Nephron (organoid): ENCODE measurements at regions not wholly inside any gene's neighbourhood (a gene's known extent, or its start where the extent isn't known, plus 50 kb on each side); places are given as distances from the start of the nearest gene placed in this dataset.

ENCODE experiments used
- H3K27ac Mint-ChIP-seq, 3 experiments: 2 replicates each; pipeline ENCODE4 v1.8.0; 2020; ENCODE audit warnings: mixed read lengths in 3 of 3, mild to moderate bottlenecking in 2 of 3, moderate library complexity in 1 of 3
- H3K27me3 Mint-ChIP-seq: 2 replicates; pipeline ENCODE4 v1.8.0; 2021; ENCODE audit warnings: low read depth, mild to moderate bottlenecking, moderate library complexity, mixed read lengths
- H3K36me3 Mint-ChIP-seq: 2 replicates; pipeline ENCODE4 v1.8.0; 2020; ENCODE audit warnings: low read depth, mixed read lengths
- H3K4me1 Mint-ChIP-seq: 2 replicates; pipeline ENCODE4 v1.8.0; 2020; ENCODE audit warnings: mixed read lengths
- H3K4me3 Mint-ChIP-seq, 3 experiments: 2 replicates each; pipeline ENCODE4 v1.8.0; 2020; ENCODE audit warnings: mild to moderate bottlenecking in 3 of 3, mixed read lengths in 3 of 3, moderate library complexity in 2 of 3
- H3K9me3 Mint-ChIP-seq: 2 replicates; pipeline ENCODE4 v1.8.0; 2020; ENCODE audit warnings: mixed read lengths
- TF ChIP-seq, protein P1 (sequence below), 3 experiments: fragments of 200-600 bp; sonication (generic); IDR thresholded peaks; one replicate each; pipeline ENCODE4 v1.5.0; 2021; ENCODE audit warnings: antibody characterized with exemption in 3 of 3; ENCODE audit not compliant: unreplicated experiment in 3 of 3

DNA sequence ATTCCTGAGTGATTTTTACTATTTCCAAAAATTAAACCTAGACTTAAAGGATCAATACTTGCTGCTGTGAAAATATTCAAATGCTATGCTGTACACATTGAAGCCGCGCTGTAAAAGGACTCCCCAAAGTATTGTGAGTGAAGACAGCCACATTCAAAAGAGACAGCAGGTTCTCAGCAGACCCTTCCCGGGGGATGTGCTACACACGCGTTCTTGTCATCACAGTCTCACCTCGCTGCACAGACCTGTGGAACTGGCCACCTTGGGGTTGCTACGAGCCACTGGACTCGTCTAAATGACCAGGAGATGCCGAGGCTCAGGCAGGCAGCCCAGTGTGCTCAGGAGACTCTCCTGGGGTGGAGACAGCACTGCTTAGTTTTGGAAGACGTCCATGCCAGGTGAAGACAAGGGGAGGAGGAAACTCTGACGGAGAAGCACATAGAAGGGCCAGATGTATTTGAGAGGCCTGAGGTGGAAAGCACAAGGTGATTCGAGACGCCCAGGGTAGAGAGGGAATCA lies 367.7 kb upstream of the SHH start:
- H3K27me3 Mint-ChIP-seq = peaks cover 17% of the 10 kb centered on the region
- no peaks in the 10 kb centered on the region for H3K36me3 Mint-ChIP-seq
- TF ChIP-seq, protein P1, sequence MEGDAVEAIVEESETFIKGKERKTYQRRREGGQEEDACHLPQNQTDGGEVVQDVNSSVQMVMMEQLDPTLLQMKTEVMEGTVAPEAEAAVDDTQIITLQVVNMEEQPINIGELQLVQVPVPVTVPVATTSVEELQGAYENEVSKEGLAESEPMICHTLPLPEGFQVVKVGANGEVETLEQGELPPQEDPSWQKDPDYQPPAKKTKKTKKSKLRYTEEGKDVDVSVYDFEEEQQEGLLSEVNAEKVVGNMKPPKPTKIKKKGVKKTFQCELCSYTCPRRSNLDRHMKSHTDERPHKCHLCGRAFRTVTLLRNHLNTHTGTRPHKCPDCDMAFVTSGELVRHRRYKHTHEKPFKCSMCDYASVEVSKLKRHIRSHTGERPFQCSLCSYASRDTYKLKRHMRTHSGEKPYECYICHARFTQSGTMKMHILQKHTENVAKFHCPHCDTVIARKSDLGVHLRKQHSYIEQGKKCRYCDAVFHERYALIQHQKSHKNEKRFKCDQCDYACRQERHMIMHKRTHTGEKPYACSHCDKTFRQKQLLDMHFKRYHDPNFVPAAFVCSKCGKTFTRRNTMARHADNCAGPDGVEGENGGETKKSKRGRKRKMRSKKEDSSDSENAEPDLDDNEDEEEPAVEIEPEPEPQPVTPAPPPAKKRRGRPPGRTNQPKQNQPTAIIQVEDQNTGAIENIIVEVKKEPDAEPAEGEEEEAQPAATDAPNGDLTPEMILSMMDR (IDR thresholded peaks at IDR 0.05; ENCODE audit: unreplicated experiment in 3 of 3) = no peak
- H3K27ac Mint-ChIP-seq = no peak overlapping the region
- peaks cover 11% of the 10 kb centered on the region for H3K9me3 Mint-ChIP-seq
- no peaks in the 10 kb centered on the region for H3K4me1 Mint-ChIP-seq
- no peak overlapping the region for H3K4me3 Mint-ChIP-seq

DNA sequence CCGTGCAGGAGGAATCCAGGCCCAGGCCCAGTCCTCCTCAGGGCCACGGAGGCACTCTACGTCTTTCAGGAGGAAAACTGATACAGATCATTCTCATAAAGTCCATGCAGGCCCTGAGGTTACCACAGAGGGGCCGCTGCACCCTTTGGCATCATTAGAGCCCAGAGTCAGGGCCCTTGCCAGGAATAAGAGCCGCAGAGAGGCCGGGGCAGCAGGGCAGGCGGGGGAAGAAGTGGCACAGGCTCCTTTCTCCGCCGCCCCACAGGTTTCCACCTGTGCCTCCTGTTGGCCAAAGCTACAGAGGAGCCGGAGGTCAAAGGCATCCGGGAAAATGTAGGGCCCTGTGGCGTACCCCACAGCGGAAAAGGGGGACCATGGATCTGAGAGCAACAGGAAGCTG lies 366.6 kb upstream of the SHH start:
- Mint-ChIP-seq H3K27me3 (peaks cover 17% of the 10 kb centered on the region), H3K36me3 (no peaks in the 10 kb centered on the region), H3K4me3 (no peak overlapping the region), H3K4me1 (no peaks in the 10 kb centered on the region), H3K9me3 (peaks cover 2% of the 10 kb centered on the region), H3K27ac (no peak overlapping the region)
- TF ChIP-seq, protein P1 (IDR thresholded peaks at IDR 0.05; ENCODE audit: unreplicated experiment in 3 of 3) = no peak

DNA sequence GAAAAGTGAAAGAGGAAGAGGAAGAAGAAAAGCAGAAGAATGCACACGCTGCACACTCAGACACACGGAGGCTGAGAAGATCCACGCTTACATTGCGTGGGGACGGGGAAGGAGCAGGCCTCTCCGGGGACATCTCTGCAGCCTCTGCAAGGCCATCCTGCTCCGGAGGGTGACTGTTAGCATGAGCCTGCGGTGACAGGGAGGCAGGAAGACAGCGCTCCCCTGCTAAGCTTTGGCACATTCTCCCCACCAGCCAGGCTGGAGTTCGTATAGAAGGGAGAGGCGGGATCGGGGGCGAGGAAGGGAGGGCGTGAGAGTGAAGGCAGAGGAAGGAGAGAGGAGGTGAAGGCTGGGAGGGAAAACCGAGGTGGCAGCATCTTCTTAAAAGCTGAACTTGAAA lies 366.0 kb upstream of the SHH start:
- Mint-ChIP-seq H3K4me1 (no peaks in the 10 kb centered on the region), H3K27ac (no peak overlapping the region), H3K36me3 (no peaks in the 10 kb centered on the region), H3K4me3 (no peak overlapping the region), H3K27me3 (peaks cover 21% of the 10 kb centered on the region), H3K9me3 (no peaks in the 10 kb centered on the region)
- TF ChIP-seq, protein P1 (IDR thresholded peaks at IDR 0.05; ENCODE audit: unreplicated experiment in 3 of 3) = no peak

DNA sequence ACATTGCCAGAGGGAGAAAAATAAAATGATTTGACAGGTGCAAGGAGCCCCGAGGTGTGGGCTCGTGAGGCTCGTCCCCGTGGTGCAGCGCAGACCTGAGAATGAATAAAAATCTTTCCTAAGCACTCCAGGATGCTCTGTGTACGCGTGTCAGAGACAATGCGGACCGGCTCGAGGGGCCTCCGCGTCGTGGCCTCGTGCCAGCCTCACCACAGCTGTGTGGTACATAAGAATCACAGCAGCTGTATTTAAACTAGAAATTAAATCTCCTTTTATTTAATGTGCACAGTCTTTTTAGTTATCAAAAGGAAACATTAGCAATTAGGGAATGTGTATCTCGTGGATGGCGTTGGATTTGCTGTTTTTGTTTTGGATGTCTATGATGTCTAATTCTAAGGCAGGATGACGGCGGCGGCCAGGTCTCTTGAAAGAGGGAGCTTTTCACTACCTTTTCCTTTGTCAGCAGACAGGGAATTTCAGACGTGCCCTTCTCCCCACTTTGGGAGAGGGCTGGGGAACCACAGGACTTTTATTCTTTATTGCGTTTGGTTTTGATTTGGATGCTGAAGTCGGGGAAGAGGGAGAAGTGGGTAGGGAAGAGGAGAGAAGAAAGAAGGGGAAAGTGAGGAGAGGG lies 365.3 kb upstream of the SHH start:
- TF ChIP-seq, protein P1 (IDR thresholded peaks at IDR 0.05; ENCODE audit: unreplicated experiment in 3 of 3) = no peak
- H3K27me3 Mint-ChIP-seq = peaks cover 23% of the 10 kb centered on the region
- no peak overlapping the region for H3K27ac Mint-ChIP-seq
- no peaks in the 10 kb centered on the region for H3K4me1 Mint-ChIP-seq
- H3K4me3 Mint-ChIP-seq = no peak overlapping the region
- no peaks in the 10 kb centered on the region for H3K9me3 Mint-ChIP-seq
- H3K36me3 Mint-ChIP-seq = no peaks in the 10 kb centered on the region

DNA sequence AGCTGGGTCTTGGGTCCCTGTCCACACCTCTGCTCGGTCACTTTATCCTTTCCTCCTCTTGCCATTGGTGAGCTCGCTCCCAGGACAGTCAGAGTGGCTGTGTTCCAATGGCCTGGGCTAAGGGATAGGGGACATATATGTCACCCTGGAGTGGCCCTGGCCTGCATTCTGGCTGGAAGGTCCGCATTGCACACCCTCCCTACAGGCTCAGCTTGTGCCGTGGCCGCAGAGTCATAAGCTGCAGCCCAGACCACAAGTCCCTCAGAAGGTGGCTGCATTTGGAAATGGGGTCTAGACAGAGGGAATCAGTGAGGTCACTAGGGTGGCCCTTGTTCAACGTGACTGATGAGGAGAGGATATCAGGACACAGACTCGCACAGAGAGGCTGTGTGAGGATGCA lies 363.8 kb upstream of the SHH start:
- Mint-ChIP-seq H3K36me3 (no peaks in the 10 kb centered on the region), H3K4me1 (no peaks in the 10 kb centered on the region), H3K27me3 (peaks cover 18% of the 10 kb centered on the region), H3K9me3 (no peaks in the 10 kb centered on the region), H3K27ac (no peak overlapping the region), H3K4me3 (no peak overlapping the region)
- TF ChIP-seq, protein P1 (IDR thresholded peaks at IDR 0.05; ENCODE audit: unreplicated experiment in 3 of 3) = no peak

DNA sequence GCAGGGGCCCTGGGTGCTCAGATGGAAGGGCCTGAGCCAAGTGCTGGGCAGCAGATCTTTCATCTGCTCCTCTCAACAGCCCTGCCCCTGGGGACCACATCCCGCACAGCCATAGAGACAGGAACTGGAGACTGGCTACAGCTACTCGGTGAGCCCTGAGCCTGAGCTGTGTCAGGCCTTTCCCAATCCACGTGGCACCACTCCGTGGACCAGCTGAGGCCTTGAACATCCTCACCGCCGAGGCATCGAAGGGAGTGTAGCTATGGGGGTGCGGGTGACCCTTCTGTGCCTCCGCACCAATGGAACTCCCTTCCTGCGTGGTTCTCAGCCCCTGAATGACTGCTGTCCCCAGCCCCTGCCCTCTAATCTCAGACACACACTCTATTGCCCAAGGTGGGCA lies 362.7 kb upstream of the SHH start:
- no peak overlapping the region for H3K4me3 Mint-ChIP-seq
- no peaks in the 10 kb centered on the region for H3K36me3 Mint-ChIP-seq
- TF ChIP-seq, protein P1 (IDR thresholded peaks at IDR 0.05; ENCODE audit: unreplicated experiment in 3 of 3) = no peak
- no peaks in the 10 kb centered on the region for H3K9me3 Mint-ChIP-seq
- no peak overlapping the region for H3K27ac Mint-ChIP-seq
- peaks cover 16% of the 10 kb centered on the region for H3K27me3 Mint-ChIP-seq
- H3K4me1 Mint-ChIP-seq = no peaks in the 10 kb centered on the region
